Gastrocnemius medialis (tissue), 4 donors: ENCODE measurements at regions not wholly inside any gene's neighbourhood (a gene's known extent, or its start where the extent isn't known, plus 50 kb on each side); places are given as distances from the start of the nearest gene placed in this dataset.

ENCODE experiments used
- POLR2A ChIP-seq, 2 donors: fragments of 450-650 bp; IDR thresholded peaks; one replicate each; pipeline ENCODE4 v1.6.1; 2017; ENCODE audit warnings: antibody characterized with exemption in 2 of 2, mild to moderate bottlenecking in 2 of 2, moderate library complexity in 2 of 2
- TF ChIP-seq, protein P1 (sequence below), 5 experiments: fragments of 450-650 bp in 3 of 5; fragments of 200-600 bp in 2 of 5; sonication (generic) in 2 of 5; IDR thresholded peaks in 4 of 5; conservative IDR thresholded peaks in 1 of 5; 1 replicate in 4 of 5; 2 replicates in 1 of 5; pipeline ENCODE4 v1.5.1; 2016 to 2019; ENCODE audit warnings: antibody characterized with exemption in 5 of 5, mild to moderate bottlenecking in 3 of 5, moderate library complexity in 3 of 5

DNA sequence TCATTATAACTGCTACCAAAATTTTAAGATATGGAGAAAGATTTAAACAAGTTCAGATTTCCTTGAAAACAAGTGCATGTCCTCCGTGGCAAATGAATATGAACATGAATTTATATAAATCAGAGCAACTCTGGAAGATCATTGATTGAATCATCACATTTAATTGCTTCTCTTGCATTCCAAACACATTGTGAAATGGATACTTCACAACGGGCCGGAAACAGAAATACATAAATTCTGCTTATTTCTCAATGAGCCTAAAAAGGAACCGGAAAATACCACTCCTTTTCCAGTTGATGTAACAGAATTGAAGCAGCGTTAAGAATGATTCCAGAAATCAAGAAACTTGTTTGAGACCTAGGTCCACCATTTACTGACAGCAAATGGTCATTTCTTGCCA lies 134.6 kb upstream of the BTN3A2 start:
- TF ChIP-seq, protein P1, sequence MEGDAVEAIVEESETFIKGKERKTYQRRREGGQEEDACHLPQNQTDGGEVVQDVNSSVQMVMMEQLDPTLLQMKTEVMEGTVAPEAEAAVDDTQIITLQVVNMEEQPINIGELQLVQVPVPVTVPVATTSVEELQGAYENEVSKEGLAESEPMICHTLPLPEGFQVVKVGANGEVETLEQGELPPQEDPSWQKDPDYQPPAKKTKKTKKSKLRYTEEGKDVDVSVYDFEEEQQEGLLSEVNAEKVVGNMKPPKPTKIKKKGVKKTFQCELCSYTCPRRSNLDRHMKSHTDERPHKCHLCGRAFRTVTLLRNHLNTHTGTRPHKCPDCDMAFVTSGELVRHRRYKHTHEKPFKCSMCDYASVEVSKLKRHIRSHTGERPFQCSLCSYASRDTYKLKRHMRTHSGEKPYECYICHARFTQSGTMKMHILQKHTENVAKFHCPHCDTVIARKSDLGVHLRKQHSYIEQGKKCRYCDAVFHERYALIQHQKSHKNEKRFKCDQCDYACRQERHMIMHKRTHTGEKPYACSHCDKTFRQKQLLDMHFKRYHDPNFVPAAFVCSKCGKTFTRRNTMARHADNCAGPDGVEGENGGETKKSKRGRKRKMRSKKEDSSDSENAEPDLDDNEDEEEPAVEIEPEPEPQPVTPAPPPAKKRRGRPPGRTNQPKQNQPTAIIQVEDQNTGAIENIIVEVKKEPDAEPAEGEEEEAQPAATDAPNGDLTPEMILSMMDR (IDR thresholded peaks at IDR 0.05 in 4 of 5, conservative IDR thresholded peaks at IDR 0.05 in 1 of 5), result no peak
- no peak for TF ChIP-seq POLR2A (IDR thresholded peaks at IDR 0.05)
